H54 (cell line): ENCODE measurements at regions not wholly inside any gene's neighbourhood (a gene's known extent, or its start where the extent isn't known, plus 50 kb on each side); places are given as distances from the start of the nearest gene placed in this dataset.
"Not testable (repeated sequence)": the region's sequence is repeated elsewhere in the genome, so short reads cannot be mapped to it uniquely, and the experiment has no call there.

Experiments
- DNase-seq: peaks from one replicate; pipeline ENCODE4 v3.0.0; 2011; ENCODE audit warnings: low spot score, mixed read lengths; ENCODE audit not compliant: insufficient read length
- FAIRE-seq: peaks from 3 replicates; lab custom pipeline; 2011; peaks lifted over from hg19 to GRCh38; lab: Jason Lieb, UNC
- POLR2A ChIP-seq: IDR thresholded peaks from 2 replicates; pipeline ENCODE4 v1.6.1; 2011; ENCODE audit warnings: low read depth, mild to moderate bottlenecking, low read length

DNA sequence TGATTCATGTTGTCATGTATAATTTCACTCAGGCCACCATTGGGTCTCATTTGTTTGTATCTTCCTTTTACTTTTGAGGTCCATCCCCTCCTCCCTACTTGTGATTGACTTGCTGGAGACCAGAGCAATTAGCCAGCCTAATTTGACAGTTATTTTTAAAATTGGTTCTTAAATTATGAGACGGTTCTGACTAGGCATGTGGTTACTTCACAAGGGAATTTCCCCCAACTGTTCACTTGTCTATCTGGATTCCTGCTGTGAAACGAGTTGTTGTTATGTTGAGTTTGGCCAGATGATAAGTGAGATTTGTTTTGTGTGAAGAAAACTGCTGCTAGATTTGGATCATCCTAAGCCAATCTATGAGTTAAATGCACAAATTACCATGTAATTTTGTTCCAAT lies 359.1 kb downstream of the BARHL2 start:
- no peak for DNase-seq
- FAIRE-seq: no peak
- TF ChIP-seq POLR2A: no peak

DNA sequence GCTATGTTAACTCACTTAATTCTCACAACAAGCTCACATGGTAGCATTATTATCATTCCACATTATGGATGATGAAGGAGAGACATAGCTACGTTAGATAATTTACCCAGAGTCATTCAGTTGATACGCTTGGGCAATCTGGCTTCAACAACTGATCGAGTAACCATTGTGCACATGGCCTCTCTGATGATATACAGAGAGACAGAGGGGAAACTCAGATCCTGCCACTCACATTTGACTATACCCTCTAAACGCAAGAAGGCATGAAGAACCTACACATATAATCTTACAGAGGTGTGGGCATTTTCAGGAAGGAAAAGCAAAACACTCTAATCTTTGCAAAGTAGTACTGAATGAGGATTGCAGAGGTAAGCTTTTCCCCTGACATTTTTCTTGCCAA lies 360.1 kb downstream of the BARHL2 start:
- no peak for TF ChIP-seq POLR2A
- FAIRE-seq (no peak), DNase-seq (no peak)

DNA sequence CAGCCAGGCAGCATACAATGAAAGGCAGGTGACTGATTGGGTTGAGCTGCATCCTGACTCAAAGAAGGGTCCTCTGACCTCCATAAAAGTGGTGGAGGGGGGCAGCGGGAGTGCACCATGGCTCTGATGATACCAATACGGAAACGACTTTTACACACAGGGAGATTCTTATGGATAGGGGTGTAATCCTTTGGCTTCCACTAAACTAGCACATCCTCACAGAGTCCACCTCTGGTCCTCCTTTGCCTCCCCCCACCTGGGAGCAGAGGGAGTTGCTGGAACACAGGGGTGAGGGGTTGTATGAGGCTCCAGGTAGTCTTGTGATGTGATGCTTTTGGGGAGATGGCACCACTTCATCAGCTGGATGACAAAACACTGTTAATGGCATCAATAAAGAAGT lies 361.0 kb downstream of the BARHL2 start:
- TF ChIP-seq POLR2A: no peak
- FAIRE-seq (no peak), DNase-seq (no peak)

DNA sequence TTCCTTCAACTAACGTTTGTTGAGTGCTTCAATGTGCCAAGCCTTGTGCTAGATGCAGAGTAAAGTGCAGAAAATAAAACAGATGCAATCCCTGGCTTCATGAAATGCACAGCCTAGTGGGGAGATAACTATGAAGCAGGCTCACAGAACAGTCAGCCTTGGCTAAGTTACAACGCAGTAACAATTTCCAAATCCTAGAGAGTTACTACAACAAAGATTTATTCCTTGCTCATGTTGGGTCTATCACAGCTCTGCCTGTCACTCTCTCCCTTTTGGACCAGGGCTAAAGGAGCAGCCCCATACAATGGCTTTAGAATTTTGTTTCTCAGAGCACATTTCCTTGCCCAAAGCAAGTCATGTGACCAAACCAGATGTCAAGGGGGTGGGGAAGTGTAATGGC lies 359.8 kb downstream of the ZNF326 start:
- no peak for TF ChIP-seq POLR2A
- FAIRE-seq (no peak), DNase-seq (no peak)

DNA sequence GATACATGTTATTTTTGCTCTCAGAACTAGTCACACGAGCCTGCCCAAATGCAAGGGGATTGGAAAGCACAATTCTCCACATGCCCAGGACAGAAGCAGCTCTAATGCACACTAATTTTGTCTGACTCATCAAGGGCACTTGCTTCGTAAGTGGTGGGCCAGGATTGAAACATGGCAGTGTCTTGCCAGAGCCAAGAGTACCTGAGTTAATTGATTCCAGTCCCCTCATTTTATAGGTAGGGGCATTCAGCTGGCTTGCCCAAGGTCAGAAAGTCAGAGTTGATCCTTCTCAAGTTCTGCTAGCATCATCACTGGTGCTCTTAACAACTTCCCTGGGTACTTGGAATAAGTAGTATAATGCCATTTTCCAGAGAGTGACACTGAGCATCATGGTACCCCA lies 356.1 kb downstream of the ZNF326 start:
- FAIRE-seq: no peak
- DNase-seq: no peak
- TF ChIP-seq POLR2A: no peak

DNA sequence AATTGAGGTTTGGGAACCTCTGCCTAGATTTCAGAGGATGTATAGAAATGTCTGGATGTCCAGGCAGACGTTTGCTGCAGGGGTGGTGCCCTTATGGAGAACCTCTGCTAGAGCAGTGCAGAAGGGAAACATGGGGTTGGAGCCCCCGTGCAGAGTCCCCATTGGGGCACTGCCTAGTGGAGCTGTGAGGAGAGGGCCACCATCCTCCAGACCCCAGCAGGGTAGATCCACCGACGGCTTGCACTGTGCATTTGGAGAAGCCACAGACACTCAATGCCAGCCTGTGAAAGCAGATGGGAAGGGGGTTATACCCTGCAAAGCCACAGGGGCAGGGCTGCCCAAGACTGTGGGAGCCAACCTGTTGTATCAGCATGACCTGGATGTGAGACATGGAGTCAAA lies 354.6 kb downstream of the ZNF326 start:
- no peak for FAIRE-seq
- no peak for TF ChIP-seq POLR2A

DNA sequence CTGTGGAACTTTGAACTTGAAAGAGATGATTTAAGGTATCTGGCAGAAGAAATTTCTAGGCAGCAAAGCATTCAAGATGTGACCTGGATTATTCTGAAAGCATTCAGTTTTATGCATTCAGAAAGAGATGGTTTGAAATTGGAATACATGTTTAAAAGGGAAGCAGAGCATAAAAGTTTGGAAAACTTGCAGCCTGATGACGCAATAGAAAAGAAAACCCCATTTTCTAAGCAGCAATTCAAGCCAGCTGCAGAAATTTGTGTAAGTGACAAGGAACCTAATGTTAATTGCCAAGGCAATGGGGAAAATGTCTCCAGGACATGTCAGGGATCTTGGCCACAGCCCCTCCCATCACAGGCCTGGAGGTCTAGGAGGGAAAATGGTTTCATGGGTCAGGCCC lies 354.0 kb downstream of the ZNF326 start:
- FAIRE-seq (no peak), DNase-seq (no peak)
- TF ChIP-seq POLR2A: no peak

More for the DNA sequence above, 354.6 kb downstream of the ZNF326 start:
- no peak for DNase-seq

DNA sequence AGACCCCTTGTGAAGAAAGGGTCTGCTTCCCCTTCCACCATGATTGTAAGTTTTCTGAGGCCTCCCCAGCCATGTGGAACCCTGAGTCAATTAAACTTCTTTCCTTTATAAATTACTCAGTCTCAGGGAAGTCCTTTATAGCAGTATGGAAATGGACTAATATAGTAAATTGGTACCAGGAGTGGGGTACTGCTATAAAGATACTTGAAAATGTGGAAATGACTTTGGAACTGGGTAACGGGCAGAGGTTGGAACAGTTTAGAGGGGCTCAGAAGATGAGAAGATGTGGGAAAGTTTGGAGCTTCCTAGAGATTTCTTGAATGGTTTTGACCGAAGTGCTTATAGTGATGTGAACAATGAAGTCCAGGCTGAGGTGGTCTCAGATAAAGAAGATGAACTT lies 353.5 kb downstream of the ZNF326 start:
- not testable (repeated sequence) for FAIRE-seq, DNase-seq

DNA sequence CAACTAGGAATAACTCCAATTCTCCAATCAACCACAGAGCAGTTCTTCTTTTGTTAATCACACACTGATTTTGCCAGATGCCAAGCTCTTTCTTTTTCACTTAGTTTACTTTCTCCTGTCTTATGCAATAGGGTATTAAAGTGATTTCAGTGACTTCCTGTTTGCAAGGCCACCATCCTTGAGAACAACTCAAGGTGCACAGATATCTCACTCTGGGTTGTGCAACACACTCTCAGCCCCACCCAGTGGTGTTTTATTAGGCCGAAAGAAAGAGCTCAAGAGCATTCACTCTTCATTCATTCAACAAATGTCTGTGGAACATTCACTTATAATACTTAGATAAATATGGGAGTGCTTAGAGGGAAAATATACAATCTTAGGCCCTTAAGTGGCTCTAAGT lies 352.5 kb downstream of the ZNF326 start:
- TF ChIP-seq POLR2A: no peak
- no peak for DNase-seq
- no peak for FAIRE-seq

DNA sequence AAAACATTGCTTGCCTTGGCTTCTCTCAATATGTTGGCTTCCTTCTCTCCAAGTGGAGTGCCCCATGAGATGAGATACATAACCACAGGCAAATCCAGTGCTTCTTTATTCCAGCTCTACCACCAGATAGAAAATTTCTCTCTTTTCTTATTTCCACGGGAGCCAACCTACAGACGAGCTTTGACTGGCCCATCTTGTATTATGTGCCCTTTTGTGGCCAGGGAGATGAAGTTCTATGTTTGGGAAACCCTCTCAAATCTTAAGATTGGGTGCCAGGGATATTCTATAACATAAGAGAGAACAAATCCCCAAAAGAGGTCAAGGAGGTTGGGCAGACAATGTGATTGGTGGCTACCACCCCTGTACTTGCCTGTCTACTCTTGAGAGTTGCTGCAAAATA lies 351.8 kb downstream of the ZNF326 start:
- DNase-seq: no peak
- FAIRE-seq: no peak
- TF ChIP-seq POLR2A: no peak

DNA sequence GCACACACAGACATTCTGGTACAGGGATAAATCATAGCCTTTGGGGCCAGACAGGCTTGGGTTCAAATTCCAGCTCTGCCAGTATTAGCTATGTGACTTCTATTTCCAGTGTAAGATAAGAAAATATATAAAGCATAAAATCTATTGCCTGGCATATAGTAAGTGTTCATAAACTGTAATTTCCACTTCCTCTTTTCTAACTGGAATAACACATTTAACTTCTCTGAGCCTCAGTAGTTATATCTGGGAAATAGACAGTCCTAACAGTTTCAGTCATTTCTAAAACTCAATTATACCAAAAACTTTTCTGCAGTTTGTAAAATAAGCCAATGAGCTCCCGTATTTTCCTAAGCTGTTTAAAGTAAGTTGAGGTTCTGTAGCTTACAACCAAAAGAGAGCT lies 351.4 kb downstream of the ZNF326 start:
- FAIRE-seq (no peak), DNase-seq (no peak)
- TF ChIP-seq POLR2A: no peak

DNA sequence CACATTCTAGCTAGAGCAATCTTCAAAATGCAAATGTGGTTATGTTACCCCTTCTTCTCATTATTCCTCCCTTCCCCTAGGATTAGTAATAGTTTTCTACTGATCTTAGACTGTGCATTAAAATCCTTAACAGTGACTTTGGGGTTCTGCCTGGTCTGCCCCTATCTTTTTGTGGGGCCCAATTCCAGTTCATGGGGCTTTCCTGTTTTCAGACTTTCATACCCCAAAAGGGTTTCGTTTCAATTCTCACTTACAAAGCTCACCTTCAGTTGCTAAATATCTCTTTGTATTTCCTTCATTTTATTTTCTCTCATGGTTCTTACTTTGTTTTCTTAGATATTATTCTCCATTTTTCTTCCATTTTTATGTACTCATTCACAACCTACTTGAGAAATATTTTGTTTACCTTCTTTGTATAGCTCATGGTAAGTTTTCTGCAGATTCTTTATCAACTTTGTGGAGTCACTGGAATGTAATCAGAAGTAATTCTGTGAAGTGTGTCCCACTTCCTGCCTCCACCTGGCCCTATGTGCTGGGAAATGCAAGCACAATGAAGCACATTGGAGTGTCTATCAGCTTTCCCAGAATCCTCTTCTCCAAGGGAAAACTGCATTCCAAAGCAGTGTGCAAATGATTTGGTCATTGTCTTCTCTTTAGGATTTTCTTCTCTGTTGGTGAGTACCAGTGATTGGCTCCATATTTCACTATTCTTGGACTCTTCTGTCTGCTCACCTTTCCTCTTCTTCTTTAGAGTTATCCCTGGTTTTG lies 350.2 kb downstream of the ZNF326 start:
- DNase-seq (no peak), FAIRE-seq (no peak)
- no peak for TF ChIP-seq POLR2A

DNA sequence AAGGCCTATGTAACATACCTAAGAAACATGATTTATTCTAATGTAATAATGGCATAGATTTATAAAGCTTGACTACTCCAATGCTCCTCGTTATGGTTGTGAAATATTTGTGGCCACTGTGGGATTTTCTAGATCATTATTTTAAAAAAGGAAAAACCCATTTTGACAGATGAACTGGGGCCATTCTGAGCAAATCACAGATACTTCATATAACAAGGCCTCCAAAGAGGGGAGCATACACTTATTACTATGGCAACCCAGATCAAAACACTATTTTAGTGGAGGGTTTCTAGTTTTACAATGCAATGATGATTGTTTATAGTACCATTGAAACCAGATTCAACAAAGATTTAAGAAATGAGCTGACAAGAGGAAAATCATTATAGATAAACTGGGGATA lies 346.6 kb downstream of the ZNF326 start:
- no peak for TF ChIP-seq POLR2A
- no peak for DNase-seq
- no peak for FAIRE-seq

DNA sequence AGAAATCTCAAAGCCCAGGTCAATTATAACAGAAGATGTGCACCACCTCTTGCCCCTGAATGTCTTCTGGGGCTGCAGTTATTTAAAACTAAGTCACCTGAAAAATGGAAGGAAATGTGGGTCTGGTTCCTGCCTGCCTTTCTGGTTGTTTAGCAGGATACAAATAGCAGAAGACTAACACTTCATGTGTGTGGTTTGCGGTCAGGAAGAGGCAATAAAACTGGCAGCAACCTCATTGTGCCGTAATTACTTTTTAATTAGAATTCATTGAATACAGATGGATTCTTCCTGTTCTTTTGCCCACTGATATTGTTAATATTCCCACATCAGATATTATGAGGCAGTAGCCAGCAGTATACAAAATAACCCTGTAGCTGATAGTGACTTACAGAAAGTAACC lies 345.7 kb downstream of the ZNF326 start:
- TF ChIP-seq POLR2A: no peak
- DNase-seq (no peak), FAIRE-seq (no peak)

DNA sequence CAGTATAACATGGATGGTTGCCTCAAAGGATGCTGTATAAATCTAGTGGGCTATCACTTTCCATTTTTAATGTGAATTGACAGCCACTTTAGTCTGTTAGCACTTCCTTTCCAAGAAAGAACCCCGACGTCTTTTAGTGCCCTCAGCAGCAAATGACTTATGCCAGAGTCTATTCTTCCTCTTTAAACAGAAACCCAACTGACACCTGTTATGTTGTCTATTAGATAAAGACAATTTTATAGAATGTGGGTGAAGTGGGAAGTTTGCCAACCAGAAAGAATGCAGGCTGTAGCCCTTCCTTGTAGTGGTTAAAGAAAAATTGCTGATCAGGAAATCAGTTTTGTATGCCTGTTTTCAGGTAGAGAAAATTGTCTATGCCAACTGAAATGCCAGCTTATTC lies 344.9 kb downstream of the ZNF326 start:
- FAIRE-seq: no peak
- no peak for TF ChIP-seq POLR2A
- no peak for DNase-seq
